Mesenchymal stem cell (in vitro differentiated cells and primary cell): ENCODE measurements at regions not wholly inside any gene's neighbourhood (a gene's known extent, or its start where the extent isn't known, plus 50 kb on each side); places are given as distances from the start of the nearest gene placed in this dataset.

Experiments used
- DNase-seq: peaks from one replicate; pipeline ENCODE4 v3.0.0-alpha.2; 2013
- H2AFZ ChIP-seq: one replicate; pipeline ENCODE4 v1.6.1; 2013; ENCODE audit warnings: low read depth, mild to moderate bottlenecking, control low read depth, inconsistent platforms, low read length, moderate library complexity
- H2AK5ac ChIP-seq: 2 replicates; pipeline ENCODE4 v1.6.1; 2013; ENCODE audit warnings: low read length, moderate library complexity, mild to moderate bottlenecking, inconsistent platforms; ENCODE audit not compliant: severe bottlenecking
- H2BK120ac ChIP-seq: one replicate; pipeline ENCODE4 v1.6.1; 2013; ENCODE audit warnings: low read depth, mild to moderate bottlenecking, inconsistent platforms, low read length, moderate library complexity
- H2BK12ac ChIP-seq, 2 experiments: one replicate each; pipeline ENCODE4 v1.6.1; 2013; ENCODE audit warnings: inconsistent platforms in 2 of 2, low read length in 2 of 2, mild to moderate bottlenecking in 2 of 2, moderate library complexity in 2 of 2, control low read depth in 1 of 2
- H2BK15ac ChIP-seq: one replicate; pipeline ENCODE4 v1.6.1; 2013; ENCODE audit warnings: mild to moderate bottlenecking, low read depth, inconsistent platforms; ENCODE audit not compliant: poor library complexity, severe bottlenecking
- H2BK5ac ChIP-seq: 2 replicates; pipeline ENCODE4 v1.6.1; 2013; ENCODE audit warnings: low read depth, mild to moderate bottlenecking, low read length, control low read depth, inconsistent platforms; ENCODE audit not compliant: poor library complexity, severe bottlenecking
- H3K14ac ChIP-seq, 2 experiments: one replicate each; pipeline ENCODE4 v1.6.1; 2013; ENCODE audit warnings: inconsistent platforms in 2 of 2, low read length in 2 of 2, control low read depth in 1 of 2, mild to moderate bottlenecking in 1 of 2, moderate library complexity in 1 of 2
- H3K18ac ChIP-seq, 2 experiments: one replicate each; pipeline ENCODE4 v1.6.1; 2013; ENCODE audit warnings: inconsistent platforms in 2 of 2, low read length in 2 of 2, control low read depth in 1 of 2, low read depth in 1 of 2, mild to moderate bottlenecking in 1 of 2
- H3K23ac ChIP-seq, 2 experiments: one replicate each; pipeline ENCODE4 v1.6.1; 2013; ENCODE audit warnings: inconsistent platforms in 2 of 2, low read length in 2 of 2, mild to moderate bottlenecking in 2 of 2, moderate library complexity in 2 of 2, control low read depth in 1 of 2
- H3K27ac ChIP-seq: 2 replicates; pipeline ENCODE4 v1.5.1; 2013; ENCODE audit warnings: mild to moderate bottlenecking, moderate library complexity, low read length, control low read depth, inconsistent platforms; ENCODE audit not compliant: poor library complexity, severe bottlenecking
- H3K27me3 ChIP-seq, 2 experiments: 2 replicates each; pipeline versions ENCODE4 v1.6.1 to v1.7.0; 2013; ENCODE audit warnings: low read length in 2 of 2, mild to moderate bottlenecking in 2 of 2, moderate library complexity in 2 of 2, control low read depth in 1 of 2, inconsistent platforms in 1 of 2; ENCODE audit not compliant: control insufficient read depth in 1 of 2, insufficient read depth in 1 of 2
- H3K36me3 ChIP-seq, 2 experiments: 2 replicates each; pipeline versions ENCODE4 v1.6.1 to v1.7.0; 2013; ENCODE audit warnings: low read length in 2 of 2, control low read depth in 1 of 2, inconsistent platforms in 1 of 2, low read depth in 1 of 2, mild to moderate bottlenecking in 1 of 2; ENCODE audit not compliant: insufficient read depth in 2 of 2, control insufficient read depth in 1 of 2
- H3K4ac ChIP-seq, 2 experiments: one replicate each; pipeline ENCODE4 v1.6.1; 2013; ENCODE audit warnings: inconsistent platforms in 2 of 2, low read length in 2 of 2, mild to moderate bottlenecking in 2 of 2, moderate library complexity in 2 of 2, control low read depth in 1 of 2, low read depth in 1 of 2
- H3K4me1 ChIP-seq: 2 replicates; pipeline ENCODE4 v1.6.1; 2013; ENCODE audit warnings: low read depth, low read length, control low read depth; ENCODE audit not compliant: control insufficient read depth, insufficient read depth
- H3K4me2 ChIP-seq: 2 replicates; pipeline ENCODE4 v1.6.1; 2013; ENCODE audit warnings: low read length, mild to moderate bottlenecking, inconsistent platforms; ENCODE audit not compliant: poor library complexity, severe bottlenecking
- H3K4me3 ChIP-seq, 2 experiments: 2 replicates each; pipeline versions ENCODE4 v1.5.1 to v1.7.0; 2013; ENCODE audit warnings: low read length in 2 of 2, mild to moderate bottlenecking in 2 of 2, control low read depth in 1 of 2, low read depth in 1 of 2; ENCODE audit not compliant: insufficient read depth in 1 of 2
- H3K79me1 ChIP-seq: replicated peaks from 2 replicates; pipeline ENCODE4 v1.6.1; 2013; ENCODE audit warnings: mild to moderate bottlenecking, control low read depth, low read length, inconsistent platforms; ENCODE audit not compliant: poor library complexity, severe bottlenecking
- H3K9ac ChIP-seq: 2 replicates; pipeline ENCODE4 v1.7.0; 2013; ENCODE audit warnings: mild to moderate bottlenecking, low read length, moderate library complexity
- H3K9me3 ChIP-seq: 2 replicates; pipeline ENCODE4 v1.7.0; 2013; ENCODE audit warnings: mild to moderate bottlenecking, low read length; ENCODE audit not compliant: control insufficient read depth
- H4K8ac ChIP-seq: one replicate; pipeline ENCODE4 v1.6.1; 2013; ENCODE audit warnings: inconsistent platforms, mild to moderate bottlenecking, low read length, moderate library complexity
- H4K91ac ChIP-seq: one replicate; pipeline ENCODE4 v1.6.1; 2013; ENCODE audit warnings: mild to moderate bottlenecking, low read length, inconsistent platforms
- WGBS: methylation state at CpG from one replicate; pipeline ENCODE4 v1.1.7; 2013; ENCODE audit warnings: mixed read lengths; 5-methylcytosine and 5-hydroxymethylcytosine counted together

DNA sequence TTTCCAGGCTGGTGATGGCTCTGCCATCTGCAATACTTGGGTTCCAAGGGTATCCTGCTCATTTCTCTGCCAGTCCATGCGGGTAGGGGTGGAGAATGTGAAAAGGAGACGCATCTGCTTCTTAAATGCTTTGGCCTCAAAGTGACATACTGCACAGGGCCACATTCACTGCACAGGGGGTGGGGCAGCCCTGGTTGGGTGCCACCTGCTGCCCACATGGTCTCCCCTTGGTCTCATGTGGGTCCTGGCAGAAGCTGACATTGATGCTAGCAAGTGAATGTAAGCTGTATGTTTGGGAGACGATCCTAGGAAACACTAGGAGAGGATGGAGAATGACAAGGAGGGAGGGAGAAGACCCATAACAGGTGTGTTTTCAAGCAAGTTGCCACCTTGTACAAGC, 140.9 kb downstream of the EDN3 start:
- Histone ChIP-seq H2AK5ac (no peak overlapping the region), H2BK12ac (no peak overlapping the region), H3K4me2 (no peak overlapping the region), H3K4me1 (peaks cover 1% of the 10 kb centered on the region), H3K18ac (no peak overlapping the region), H3K27ac (no peak overlapping the region), H3K9ac (no peak overlapping the region), H3K36me3 (no peaks in the 10 kb centered on the region), H3K23ac (no peak overlapping the region), H3K79me1 (no peaks in the 10 kb centered on the region), H3K27me3 (peaks cover 0 to 39% of the 10 kb centered on the region in 2 experiments), H3K4ac (no peak overlapping the region), H3K9me3 (no peaks in the 10 kb centered on the region), H3K14ac (no peak overlapping the region), H4K8ac (no peak overlapping the region), H4K91ac (no peak overlapping the region), H2BK5ac (no peak overlapping the region), H2BK120ac (no peak overlapping the region), H2BK15ac (no peak overlapping the region), H3K4me3 (no peak overlapping the region), H2AFZ (no peak overlapping the region)
- whole genome bisulfite sequencing: 65% methylated on average over 3 of the region's 3 CpGs
- DNase-seq: no peak

DNA sequence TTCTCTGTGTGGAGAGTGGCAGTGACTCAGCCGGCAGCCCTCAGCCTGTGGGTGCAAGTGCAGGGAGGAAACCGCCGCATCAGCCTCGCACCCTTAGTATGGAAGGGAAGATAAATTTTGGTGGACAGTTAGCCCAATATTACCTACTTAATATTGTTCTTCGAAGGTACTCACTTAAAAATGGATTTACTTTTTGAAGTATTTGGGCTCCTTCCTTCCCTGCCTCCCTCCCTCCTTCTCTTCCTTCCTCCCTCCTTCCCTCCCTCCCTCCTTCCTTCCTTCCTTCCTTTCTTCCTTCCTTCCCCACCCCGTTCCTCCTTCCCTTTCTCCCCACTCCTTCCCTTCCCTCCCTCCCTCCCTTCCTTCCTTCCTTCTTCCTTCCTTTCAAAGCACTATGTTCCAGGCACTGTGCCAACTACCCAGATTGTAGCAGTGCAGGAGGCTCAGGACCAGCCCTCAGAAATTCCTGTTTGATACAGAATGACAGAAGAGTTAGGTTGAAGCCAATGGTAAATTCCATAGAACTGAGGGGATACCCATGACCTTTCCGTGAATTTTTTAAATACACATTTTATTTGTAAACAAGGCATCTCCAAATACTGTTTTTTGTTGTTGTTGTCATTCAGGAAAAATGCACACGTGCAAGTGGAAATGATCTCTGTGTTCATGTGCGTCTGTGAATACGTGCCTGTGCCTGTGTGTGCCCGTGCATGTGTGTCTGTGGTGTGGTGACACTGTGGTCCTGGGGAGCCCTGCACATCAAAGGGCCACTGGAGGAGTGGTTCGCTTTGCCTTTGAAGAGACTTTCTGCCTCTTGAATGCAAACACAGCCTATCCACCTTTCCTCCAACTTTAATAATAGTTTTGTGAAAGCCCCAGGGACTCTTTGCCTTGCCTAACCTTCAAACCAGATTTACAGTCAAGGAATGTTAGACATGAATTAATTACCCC, 141.7 kb downstream of the EDN3 start:
- no peak overlapping the region for H2AFZ ChIP-seq
- no peak overlapping the region for H3K4me2 ChIP-seq
- no peak overlapping the region for H2BK5ac ChIP-seq
- H2BK12ac ChIP-seq: no peak overlapping the region
- no peak for DNase-seq
- H2BK120ac ChIP-seq: no peak overlapping the region
- H3K79me1 ChIP-seq: no peaks in the 10 kb centered on the region
- H3K4ac ChIP-seq: no peak overlapping the region
- no peak overlapping the region for H4K91ac ChIP-seq
- H3K9me3 ChIP-seq: no peaks in the 10 kb centered on the region
- H3K36me3 ChIP-seq: no peaks in the 10 kb centered on the region
- H3K4me1 ChIP-seq: peaks cover 1% of the 10 kb centered on the region
- H4K8ac ChIP-seq: no peak overlapping the region
- peaks cover 0 to 42% of the 10 kb centered on the region in 2 experiments for H3K27me3 ChIP-seq
- H3K23ac ChIP-seq: no peak overlapping the region
- H2AK5ac ChIP-seq: no peak overlapping the region
- no peak overlapping the region for H3K27ac ChIP-seq
- no peak overlapping the region for H3K14ac ChIP-seq
- 79% methylated on average over 8 of the region's 12 CpGs for WGBS
- H3K9ac ChIP-seq: no peak overlapping the region
- H2BK15ac ChIP-seq: no peak overlapping the region
- no peak overlapping the region for H3K18ac ChIP-seq
- H3K4me3 ChIP-seq: no peak overlapping the region

DNA sequence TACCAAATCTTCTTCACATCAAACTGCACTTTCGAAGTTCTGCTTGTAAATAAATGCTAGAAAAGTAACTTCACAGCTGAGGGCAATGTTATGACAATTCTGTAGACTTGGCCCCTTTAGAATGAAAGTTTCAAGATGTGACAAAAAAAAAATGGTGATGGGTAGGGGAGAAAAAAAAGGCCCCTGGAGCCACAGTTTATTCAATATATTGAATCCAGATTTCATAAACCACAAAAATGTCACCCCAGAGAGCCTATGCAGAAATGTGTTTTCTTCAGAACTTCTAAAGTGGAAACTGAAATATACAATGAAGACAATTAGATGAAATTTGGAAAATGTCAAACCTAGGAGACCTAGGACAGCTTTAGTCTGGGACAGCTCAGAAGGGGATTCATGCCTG, 143.1 kb downstream of the EDN3 start:
- no peaks in the 10 kb centered on the region for H3K9me3 ChIP-seq
- no peak overlapping the region for H2BK120ac ChIP-seq
- H3K9ac ChIP-seq: no peak overlapping the region
- no peak overlapping the region for H2BK15ac ChIP-seq
- H3K79me1 ChIP-seq: no peaks in the 10 kb centered on the region
- no peak overlapping the region for H2AFZ ChIP-seq
- no peak overlapping the region for H4K91ac ChIP-seq
- H3K18ac ChIP-seq: no peak overlapping the region
- no peaks in the 10 kb centered on the region for H3K36me3 ChIP-seq
- H3K14ac ChIP-seq: no peak overlapping the region
- no peak overlapping the region for H3K27ac ChIP-seq
- DNase-seq: no peak
- H3K23ac ChIP-seq: no peak overlapping the region
- H2AK5ac ChIP-seq: no peak overlapping the region
- peaks cover 0 to 45% of the 10 kb centered on the region in 2 experiments for H3K27me3 ChIP-seq
- no peak overlapping the region for H2BK12ac ChIP-seq
- H3K4me3 ChIP-seq: no peak overlapping the region
- H3K4me2 ChIP-seq: no peak overlapping the region
- H3K4me1 ChIP-seq: peaks cover 1% of the 10 kb centered on the region
- no peak overlapping the region for H2BK5ac ChIP-seq
- H4K8ac ChIP-seq: no peak overlapping the region
- no peak overlapping the region for H3K4ac ChIP-seq
- WGBS: no CpG with 5 or more reads among the region's 1 CpG

DNA sequence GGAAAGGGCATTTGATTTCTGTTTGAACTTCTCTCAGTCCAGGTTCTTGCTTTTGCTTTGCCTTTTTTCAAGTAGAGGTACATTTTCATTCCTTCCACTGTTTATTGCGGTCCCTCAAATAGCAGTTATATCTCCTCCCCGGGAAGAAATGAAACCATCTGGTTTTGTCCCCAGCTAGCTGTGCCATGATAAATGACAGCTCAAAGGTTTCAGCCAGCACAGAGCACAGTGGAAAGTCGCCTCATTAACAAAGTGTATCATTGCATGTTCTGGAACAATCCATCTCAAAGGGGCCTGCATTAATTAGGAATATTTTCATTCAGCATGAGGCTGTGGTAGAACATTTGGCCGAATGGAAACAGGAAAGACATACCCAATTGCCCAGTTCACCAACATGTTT, 146.0 kb downstream of the EDN3 start:
- Histone ChIP-seq H3K18ac (no peak overlapping the region), H3K79me1 (no peaks in the 10 kb centered on the region), H4K8ac (no peak overlapping the region), H3K4me2 (no peak overlapping the region), H3K4ac (no peak overlapping the region), H3K14ac (no peak overlapping the region), H3K36me3 (no peaks in the 10 kb centered on the region), H2BK5ac (no peak overlapping the region), H3K9ac (no peak overlapping the region), H4K91ac (no peak overlapping the region), H2AFZ (no peak overlapping the region), H2BK120ac (no peak overlapping the region), H3K4me1 (peaks cover 1% of the 10 kb centered on the region), H3K27ac (no peak overlapping the region), H3K27me3 (peaks cover 0 to 59% of the 10 kb centered on the region in 2 experiments), H2BK15ac (no peak overlapping the region), H2BK12ac (no peak overlapping the region), H2AK5ac (no peak overlapping the region), H3K4me3 (no peak overlapping the region), H3K23ac (no peak overlapping the region), H3K9me3 (no peaks in the 10 kb centered on the region)
- WGBS: 67% methylated on average over 4 of the region's 4 CpGs
- no peak for DNase-seq
